GM06990 (cell line): ENCODE measurements at regions not wholly inside any gene's neighbourhood (a gene's known extent, or its start where the extent isn't known, plus 50 kb on each side); places are given as distances from the start of the nearest gene placed in this dataset.

ENCODE experiments used
- DNase-seq: peaks from one replicate; pipeline ENCODE4 v3.0.0-alpha.2; 2011; ENCODE audit not compliant: insufficient read length; ENCODE audit errors: extremely low read depth
- H3K27me3 ChIP-seq: replicated peaks from 2 replicates; pipeline ENCODE4 v1.6.0; 2011; ENCODE audit warnings: low read length; ENCODE audit not compliant: control insufficient read depth, insufficient read depth
- H3K36me3 ChIP-seq: 2 replicates; pipeline ENCODE4 v1.5.1; 2011; ENCODE audit warnings: low read length; ENCODE audit not compliant: control insufficient read depth, insufficient read depth
- H3K4me3 ChIP-seq: replicated peaks from 2 replicates; pipeline ENCODE4 v1.5.1; 2011; ENCODE audit warnings: low read depth, mild to moderate bottlenecking, control low read depth, low read length
- TF ChIP-seq, protein P1 (sequence below): IDR thresholded peaks from 2 replicates; pipeline ENCODE4 v1.5.1; 2011; ENCODE audit warnings: low read length, control low read depth, mild to moderate bottlenecking, inconsistent platforms; ENCODE audit not compliant: insufficient read depth, poor library complexity, severe bottlenecking

DNA sequence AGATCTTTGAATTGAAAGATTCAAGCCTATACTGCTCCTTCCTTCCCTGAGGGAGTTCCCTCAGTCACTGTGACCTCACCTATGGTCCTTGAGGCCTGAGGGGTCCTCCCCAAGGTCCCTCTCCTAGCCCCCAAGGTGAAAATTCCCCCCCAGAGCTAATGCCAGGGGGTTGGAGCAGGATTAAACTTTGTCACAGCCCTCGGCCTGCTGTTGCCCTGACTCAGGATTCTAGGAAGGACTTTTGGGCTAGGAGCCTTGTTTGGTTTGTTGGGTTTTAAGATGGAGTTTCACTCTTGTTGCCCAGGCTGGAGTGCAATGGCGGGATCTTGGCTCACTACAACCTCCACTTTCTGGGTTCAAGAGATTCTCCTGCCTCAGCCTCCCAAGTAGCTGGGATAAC is 123.2 kb downstream of the C5orf15 start:
- no peaks in the 10 kb centered on the region for H3K27me3 ChIP-seq
- TF ChIP-seq, protein P1, sequence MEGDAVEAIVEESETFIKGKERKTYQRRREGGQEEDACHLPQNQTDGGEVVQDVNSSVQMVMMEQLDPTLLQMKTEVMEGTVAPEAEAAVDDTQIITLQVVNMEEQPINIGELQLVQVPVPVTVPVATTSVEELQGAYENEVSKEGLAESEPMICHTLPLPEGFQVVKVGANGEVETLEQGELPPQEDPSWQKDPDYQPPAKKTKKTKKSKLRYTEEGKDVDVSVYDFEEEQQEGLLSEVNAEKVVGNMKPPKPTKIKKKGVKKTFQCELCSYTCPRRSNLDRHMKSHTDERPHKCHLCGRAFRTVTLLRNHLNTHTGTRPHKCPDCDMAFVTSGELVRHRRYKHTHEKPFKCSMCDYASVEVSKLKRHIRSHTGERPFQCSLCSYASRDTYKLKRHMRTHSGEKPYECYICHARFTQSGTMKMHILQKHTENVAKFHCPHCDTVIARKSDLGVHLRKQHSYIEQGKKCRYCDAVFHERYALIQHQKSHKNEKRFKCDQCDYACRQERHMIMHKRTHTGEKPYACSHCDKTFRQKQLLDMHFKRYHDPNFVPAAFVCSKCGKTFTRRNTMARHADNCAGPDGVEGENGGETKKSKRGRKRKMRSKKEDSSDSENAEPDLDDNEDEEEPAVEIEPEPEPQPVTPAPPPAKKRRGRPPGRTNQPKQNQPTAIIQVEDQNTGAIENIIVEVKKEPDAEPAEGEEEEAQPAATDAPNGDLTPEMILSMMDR = no peak
- no peak for DNase-seq
- no peaks in the 10 kb centered on the region for H3K36me3 ChIP-seq
- H3K4me3 ChIP-seq = no peak overlapping the region

DNA sequence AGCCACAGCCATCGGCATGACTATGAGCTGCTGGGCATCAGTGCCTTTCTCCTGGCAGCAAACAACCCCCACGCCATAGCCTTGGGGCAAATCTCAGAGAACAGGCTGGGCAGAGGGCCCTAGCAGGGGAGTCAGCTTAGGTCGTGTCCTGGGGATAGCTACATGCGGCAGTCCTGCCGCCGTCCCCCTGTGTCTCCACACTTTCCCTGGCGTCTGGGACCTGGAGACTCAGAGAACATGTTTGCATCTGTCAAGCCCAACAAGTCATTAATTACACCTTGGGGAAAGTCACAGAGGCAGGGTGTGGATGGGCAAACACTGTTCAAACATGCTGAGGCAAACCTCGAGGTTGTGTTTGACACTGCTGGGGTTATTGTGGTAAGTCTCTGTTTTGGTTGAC is 123.6 kb downstream of the C5orf15 start:
- no peaks in the 10 kb centered on the region for H3K36me3 ChIP-seq
- no peak overlapping the region for H3K4me3 ChIP-seq
- no peak for DNase-seq
- no peaks in the 10 kb centered on the region for H3K27me3 ChIP-seq
- TF ChIP-seq, protein P1 = no peak

DNA sequence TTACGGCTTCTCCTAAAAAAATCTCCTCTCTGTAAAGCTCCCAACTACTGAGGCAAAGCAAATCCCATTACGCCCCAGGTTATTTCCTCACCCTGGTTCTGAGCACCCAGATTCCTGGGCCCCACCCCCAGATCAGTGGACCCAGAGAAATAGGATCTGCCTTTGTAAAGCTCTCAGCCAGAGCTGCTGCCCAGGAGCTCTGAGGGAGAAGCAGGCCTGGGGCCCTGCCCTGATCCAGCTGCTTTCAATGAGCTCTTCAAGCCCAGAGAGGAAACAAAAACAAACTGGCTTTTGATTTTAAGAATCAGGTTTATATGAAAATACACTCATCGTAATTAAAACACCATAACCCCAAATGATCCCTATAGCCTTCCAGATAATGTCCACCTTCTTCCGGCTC is 124.5 kb downstream of the C5orf15 start:
- TF ChIP-seq, protein P1 = no peak
- no peaks in the 10 kb centered on the region for H3K27me3 ChIP-seq
- H3K4me3 ChIP-seq = no peak overlapping the region
- DNase-seq = no peak
- no peaks in the 10 kb centered on the region for H3K36me3 ChIP-seq

- TF ChIP-seq, protein P1 = no peak
- Histone ChIP-seq H3K36me3 (no peaks in the 10 kb centered on the region), H3K4me3 (no peak overlapping the region), H3K27me3 (no peaks in the 10 kb centered on the region)
- DNase-seq = no peak
Measured at GRCh38 chr5:133842846-133843611, 125.4 kb downstream of the C5orf15 start.

DNA sequence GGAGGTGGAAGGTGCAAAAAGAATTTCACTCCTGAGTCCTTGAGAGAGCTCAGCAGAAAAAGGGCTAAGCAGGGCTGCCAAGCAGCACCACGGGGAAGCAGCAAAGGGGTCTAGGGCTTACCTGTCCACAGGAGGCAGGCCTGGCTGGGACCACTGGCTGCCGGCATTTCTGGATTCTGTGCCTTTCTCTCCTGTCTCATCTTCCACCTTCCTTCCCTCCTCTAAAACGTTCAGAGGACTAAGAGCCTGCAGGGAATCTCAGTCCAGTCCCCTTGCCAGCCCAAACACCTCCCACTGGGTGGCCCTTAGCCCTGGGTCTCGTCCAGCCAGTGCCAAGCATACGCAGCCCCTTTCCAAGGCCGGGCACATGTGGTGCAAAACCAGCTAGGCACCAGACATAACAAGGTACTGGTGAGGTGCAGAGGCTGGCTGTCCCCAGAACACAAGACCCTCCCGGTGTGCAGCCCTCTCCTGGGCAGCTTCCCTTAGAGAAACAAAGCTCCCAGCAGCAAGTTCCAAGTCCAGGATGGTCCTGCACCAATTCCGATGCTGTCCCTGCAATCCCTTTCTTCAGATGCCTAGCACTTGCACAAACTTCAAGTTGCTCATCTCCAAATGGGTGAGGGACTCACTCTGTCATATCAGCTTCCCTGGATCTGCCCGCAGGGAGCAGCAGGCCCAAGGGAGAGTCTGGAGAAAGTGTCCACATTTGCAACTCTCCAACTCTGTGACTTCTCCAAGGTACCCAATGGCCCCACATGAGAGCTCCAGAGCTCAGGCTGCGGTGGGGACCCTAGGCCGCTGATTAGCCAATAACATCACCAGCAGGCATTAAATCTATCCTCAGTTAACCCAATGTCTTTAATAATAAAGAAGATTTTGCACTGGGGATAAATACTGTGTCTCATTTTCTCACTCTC is 126.3 kb downstream of the C5orf15 start:
- Histone ChIP-seq H3K27me3 (no peaks in the 10 kb centered on the region), H3K4me3 (no peak overlapping the region), H3K36me3 (no peaks in the 10 kb centered on the region)
- DNase-seq = no peak
- TF ChIP-seq, protein P1 = no peak
